IPS-NIHi7 (cell line): ENCODE measurements at regions not wholly inside any gene's neighbourhood (a gene's known extent, or its start where the extent isn't known, plus 50 kb on each side); places are given as distances from the start of the nearest gene placed in this dataset.
"Not testable (repeated sequence)": the region's sequence is repeated elsewhere in the genome, so short reads cannot be mapped to it uniquely, and the experiment has no call there.

Experiments
- DNase-seq: peaks from one replicate; pipeline ENCODE4 v3.0.0; 2012; ENCODE audit warnings: mixed read lengths; ENCODE audit errors: extremely low spot score

DNA sequence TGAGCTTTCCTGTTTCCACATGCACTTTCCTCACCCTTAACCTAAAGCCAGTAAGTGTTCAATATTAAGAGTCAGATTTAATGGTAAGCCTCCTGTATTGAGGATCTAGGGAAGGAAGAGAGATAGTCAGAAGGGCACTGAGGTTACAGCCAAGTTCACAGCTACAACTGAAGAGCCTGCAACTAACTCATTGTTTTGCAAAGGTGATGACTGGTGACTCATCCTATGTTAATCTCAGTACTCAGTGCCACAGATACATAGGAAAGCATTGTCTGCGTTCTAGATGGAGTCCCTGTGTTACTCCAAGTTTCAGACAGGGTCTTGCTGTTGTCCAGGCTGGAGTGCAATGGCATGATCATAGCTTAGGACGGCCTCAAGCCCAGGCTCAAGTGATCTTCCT is 157.0 kb upstream of the RBM19 start:
- peak; percentile 63 for DNase-seq

DNA sequence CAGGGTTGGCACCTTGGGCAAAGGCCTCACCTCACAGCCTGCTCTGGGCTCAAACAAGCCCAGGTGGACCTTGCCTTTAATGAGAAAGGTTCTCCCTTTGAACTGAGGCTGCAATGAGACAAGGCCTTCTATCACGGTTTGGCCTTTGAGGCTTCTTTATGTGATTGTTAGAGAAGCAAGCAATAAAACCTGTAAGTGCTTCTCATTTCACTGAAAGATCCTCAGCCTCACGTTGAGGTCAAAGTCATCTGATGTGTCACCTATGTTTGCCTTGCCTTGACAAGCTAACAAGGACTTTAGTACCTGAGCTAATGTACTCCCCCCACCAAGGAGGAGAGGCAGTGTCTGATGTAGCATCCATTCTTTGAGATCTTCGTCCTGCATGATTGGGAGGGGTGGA is 155.9 kb upstream of the RBM19 start:
- no peak for DNase-seq

DNA sequence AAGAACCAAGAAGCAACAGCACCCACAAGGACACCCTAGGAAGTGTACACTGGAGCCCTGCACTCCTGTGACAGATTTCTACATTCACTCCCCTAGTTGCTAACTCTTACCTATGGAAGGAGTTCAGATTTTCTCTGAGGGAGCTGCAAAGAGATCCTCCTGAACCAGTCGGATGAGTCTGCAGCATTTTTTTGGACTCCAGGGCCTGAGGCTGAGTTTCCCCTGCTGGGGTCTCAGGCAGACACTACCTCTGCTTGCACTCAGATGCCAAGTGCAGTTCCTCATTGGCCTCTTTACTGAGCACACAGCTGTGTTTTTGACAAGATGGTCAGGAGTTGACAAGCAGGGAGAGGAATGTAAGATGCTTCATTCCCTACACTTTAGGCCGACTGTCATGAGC is 153.2 kb upstream of the RBM19 start:
- DNase-seq, result no peak

DNA sequence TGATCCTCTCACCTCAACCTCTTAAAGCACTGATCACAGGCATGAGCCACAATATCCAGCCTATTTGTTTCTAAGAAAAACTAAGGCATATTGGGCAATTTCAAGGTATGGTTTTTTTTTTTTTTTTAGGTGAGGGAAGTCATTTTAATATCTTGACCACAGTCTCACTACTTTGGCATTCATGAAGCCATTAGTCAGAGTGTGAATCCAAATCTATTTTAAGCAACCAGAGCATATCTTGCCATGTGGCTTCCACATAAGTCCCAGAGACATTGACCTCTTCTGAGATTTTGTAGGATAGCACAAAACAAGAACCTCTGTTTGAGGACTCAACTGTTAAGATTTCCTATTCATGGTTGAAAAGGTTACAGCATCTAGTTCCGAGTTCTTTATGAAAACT is 130.3 kb upstream of the RBM19 start:
- DNase-seq, result no peak

DNA sequence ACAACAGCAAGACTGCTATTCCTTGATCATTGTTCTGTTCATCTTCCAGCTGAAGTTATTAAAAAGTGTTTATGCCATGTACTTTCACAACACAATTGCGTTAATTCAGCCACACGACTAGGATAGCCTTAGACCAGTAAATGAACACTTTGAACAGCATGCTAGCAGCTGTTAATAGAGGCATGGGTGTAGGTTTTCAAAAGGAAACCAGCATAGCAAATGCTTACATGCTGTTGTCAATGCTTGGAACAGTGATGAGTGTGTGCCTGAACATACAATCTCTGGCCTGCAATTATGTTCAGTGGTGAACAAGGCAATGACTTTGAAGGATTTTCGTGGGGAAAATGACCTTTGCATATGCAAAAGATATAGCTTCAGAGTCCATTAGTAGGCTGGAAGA is 127.4 kb upstream of the RBM19 start:
- no peak for DNase-seq

DNA sequence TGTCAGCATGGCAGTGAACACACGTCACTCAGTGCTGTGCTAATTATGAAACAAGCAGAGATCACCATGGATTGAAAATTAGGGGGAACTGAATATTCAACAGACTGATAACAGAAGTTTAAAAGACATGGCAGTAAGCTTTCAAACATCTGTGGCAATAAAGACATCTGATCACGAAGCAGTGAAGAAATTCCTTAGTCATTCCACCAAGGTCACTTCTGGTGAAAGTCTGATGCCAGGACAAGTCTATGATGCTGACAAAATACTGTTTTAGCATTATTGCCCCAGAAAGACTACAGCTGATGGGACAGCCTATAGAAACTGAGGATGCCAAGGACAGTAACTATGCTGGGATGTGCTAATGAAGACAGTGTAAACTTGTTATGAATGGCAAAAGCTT is 126.9 kb upstream of the RBM19 start:
- no peak for DNase-seq

DNA sequence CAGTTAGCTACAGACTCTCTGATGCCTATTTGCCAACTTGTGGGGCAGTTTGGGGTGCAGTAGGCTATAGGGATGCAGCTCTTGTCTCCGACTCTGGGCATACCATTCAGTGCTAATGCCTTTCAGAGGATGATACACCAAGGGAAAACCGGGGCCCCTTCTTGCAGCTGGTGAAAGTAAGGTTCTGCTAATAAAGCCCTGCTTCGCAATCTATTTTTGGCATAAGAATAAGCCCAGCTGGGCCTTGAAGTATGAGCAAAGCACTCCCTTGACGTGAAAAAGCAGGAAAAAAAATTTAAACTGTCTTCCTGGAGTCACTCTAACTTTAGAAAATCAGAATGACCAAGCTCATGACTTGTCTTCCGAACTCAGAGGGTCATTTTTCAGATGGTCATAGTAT is 124.1 kb upstream of the RBM19 start:
- no peak for DNase-seq

DNA sequence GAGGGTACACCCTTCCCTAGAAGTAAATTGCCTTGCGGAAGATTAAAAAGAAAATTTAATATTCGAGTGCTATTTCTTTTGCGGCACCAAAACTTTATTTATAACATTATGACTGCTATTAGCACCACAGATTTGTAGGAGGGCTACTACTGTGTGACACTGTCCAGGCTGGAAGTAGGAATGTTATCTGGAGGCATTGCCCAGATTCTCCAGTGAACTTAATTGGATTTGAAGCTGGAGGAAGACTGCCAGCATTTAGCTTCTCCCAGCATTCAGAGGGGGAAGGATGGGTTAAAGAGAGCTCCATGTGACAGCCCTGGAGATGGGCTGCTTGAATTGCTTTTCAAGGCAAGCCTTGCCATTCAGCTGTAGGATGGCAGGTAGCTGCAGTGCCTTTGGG is 107.0 kb upstream of the RBM19 start:
- no peak for DNase-seq

DNA sequence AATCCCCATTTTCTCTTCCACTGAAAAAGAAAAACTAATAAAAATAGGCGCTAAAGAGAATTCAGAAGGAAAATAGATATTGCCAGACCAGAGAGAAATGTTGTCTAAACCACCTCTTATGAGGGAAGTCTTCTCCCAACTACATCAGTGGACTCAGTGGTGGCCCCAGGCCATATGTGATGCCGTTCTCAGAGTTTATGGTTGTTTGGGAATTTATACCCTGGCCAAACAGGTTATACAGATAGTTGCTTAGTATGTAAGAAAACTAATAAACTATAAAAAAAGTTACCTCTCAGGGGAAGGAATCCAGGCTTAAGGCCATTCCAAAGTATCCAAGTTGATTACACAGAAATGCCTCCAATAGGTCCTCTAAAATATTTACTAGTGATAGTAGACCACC is 103.4 kb upstream of the RBM19 start:
- no peak for DNase-seq

DNA sequence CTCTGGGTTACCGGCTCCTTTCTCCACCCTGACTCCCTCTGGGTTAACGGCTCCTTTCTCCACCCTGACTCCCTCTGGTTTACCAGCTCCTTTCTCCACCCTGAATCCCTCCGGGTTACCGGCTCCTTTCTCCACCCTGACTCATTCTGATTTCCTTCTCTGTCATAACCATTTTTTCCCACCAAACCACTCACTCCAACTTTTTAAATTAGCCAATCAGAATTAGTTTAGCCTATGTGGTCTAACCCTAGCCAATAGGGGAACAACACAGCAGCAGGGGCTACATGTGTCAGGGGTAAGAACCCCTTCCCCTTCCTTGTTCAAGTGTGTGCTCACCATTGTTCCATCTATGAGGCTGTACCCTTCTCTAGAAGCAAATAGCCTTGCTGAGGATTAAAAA is 98.4 kb upstream of the RBM19 start:
- no peak for DNase-seq

DNA sequence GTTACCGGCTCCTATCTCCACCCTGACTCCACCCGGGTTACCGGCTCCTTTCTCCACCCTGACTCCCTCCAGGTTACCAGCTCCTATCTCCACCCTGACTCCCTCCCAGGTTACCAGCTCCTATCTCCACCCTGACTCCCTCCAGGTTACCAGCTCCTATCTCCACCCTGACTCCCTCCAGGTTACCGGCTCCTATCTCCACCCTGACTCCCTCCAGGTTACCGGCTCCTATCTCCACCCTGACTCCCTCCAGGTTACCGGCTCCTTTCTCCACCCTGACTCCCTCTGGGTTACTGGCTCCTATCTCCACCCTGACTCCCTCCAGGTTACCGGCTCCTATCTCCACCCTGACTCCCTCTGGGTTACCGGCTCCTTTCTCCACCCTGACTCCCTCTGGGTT is 97.9 kb upstream of the RBM19 start:
- not testable (repeated sequence) for DNase-seq

DNA sequence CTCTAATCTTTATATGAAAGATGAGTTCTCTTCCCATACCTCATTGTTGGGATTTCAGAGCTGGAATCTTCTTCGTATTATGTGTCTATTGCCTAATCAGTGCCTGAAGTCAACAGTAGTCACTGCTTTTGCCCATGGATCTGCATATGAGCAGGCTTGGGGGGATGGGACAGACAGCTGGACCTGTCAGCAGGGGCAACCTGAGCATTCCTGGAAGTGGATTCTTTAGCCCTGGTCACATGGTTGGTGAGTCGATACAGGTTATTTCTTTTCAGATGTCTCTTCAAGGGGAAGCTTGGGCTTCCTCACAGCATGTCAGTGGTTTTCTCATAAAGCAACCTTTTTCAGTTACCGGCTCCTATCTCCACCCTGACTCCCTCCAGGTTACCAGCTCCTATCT is 97.3 kb upstream of the RBM19 start:
- DNase-seq, result peak; percentile 27

DNA sequence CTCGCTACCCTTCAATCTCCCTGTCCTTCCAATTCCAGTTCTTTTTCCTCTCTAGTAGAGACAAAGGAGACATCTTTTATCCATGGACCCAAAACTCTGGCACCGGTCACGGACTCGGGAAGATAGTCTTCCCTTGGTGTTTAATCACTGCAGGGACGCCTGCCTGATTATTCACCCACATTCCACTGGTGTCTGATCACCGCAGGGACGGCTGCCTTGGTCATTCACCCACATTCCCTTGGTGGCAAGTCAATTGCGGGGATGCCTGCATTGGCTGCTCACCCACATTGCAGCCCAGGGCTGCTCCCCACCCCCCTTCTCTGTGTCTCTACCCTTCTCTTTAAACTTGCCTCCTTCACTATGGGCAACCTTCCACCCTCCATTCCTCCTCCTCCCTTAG is 90.2 kb upstream of the RBM19 start:
- DNase-seq, result not testable (repeated sequence)

DNA sequence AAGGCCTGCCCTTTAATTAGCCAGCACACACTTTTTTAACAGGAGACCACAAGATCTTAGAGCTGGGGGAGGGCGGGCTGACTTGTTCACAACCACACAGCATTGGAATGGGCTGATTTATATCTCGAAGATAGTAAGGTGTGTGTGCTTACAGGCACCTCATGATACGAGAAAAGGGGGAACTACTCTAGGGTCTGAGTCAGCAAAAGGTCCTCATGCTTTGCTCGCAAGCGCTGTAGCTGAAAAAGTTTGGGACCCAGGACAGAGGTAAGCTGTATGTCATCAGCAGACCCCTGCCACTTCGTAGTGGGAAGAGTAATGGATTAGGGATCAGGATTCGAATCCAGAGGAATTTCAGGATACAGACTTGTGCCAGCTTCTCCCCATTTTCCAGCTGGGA is 88.9 kb upstream of the RBM19 start:
- DNase-seq, result no peak

DNA sequence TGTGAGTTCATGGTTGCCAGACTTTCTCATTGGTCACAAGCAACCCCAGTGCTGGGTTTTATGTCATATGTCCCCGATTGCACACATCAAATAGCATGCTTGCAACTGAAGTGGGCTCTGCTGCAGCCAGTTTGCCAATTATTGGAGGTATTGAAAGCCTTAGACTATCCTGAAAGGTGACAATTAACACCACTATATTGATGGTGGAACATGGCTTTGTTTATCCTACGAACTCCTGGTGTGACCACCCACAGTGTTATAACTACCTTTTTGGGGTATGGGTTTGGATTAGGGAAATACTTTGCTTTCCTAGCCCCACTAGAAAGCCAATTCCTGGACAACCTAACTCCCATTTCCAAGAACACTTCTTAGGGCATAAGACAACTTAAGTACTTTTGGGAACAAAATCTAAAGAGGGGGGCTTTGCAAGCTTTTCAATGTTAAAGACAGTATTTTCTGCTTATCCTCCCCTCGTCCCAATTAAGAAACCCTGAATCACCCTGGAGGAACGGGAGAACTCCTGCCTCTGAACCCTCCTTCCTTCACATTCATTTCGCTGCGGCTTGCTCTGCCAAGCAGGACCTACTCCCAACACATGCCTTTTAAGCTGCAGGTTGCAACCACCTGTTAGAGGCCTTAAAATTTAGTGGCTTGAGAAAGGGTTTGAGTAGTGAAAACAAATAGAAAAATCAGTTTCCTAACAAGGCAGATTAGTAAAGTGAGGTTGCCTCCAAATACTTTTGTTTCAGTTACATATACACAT is 80.3 kb upstream of the RBM19 start:
- DNase-seq, result no peak

DNA sequence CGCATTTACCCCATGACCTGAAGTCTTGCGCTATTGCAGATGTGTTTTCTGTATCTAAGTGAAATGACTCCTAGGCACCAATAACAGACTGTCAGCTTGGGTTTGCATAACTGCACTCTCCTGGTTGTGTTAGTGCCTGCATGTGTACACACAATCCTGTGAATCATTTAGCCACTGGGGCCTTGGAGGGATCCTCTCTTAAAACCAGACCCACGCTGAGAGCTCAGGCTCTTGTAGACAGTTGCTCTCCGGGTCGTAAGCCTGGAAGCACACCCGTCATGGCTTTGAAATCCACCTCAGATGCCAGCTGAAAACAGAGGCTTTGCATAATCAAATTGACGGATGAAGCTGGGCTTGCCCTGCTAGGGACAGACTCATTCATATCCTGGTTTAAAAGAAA is 79.2 kb upstream of the RBM19 start:
- DNase-seq, result no peak

DNA sequence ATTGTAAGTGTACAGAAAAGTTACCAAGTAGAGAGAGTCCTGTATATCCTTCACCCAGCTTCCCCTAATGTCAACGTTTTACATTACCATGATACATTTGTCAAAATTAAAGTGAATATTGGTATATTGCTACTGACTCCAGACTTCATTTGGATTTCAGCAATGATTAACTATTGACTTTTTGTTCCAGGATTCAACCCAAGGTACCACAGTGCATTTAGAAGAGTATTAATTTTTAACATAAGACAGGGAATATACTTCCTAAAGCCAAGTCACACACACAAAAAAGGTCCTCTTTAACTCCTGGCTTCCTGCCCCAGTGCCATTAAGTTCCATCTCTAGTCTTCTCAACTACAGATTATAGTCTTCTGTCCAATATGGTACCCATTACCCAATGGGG is 75.5 kb upstream of the RBM19 start:
- DNase-seq, result no peak

DNA sequence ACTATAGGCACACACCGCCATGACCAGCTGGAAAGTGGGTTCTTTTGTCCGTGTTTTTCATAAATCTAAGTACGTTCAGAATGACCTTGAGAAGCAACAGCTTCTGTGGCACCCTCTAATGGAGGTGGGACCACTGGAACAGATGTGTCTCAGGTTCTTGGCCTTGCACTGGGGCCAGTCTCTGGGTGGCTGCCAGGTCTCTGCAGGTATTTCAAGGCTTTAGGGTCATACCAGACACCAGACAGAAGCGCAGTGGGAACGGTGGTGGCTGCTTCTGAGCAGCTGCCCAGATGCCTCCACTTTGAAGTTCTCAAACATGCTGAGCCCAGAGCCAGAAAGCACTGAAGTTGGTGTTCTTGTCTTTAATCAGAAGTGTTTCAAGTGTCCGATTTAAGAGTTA is 75.0 kb upstream of the RBM19 start:
- DNase-seq, result no peak

DNA sequence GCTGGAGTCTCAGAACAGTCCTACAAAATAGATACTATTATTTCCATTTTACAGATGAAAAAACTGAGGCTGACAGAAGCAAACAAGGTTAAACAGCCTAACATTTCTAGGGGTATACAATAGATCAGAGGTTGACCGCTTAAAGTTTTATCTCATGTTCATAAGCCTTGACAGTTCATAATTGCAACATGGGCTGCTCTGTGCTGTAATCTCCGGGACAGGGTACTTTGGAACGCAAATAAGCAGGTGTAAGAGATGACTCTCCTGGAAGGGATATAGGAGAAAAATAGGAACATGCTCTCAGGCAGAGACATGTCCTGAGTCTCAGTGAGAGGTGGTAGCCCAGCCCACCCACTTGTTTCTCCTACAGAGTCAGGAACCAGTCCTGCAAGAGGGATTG is 72.8 kb upstream of the RBM19 start:
- no peak for DNase-seq

DNA sequence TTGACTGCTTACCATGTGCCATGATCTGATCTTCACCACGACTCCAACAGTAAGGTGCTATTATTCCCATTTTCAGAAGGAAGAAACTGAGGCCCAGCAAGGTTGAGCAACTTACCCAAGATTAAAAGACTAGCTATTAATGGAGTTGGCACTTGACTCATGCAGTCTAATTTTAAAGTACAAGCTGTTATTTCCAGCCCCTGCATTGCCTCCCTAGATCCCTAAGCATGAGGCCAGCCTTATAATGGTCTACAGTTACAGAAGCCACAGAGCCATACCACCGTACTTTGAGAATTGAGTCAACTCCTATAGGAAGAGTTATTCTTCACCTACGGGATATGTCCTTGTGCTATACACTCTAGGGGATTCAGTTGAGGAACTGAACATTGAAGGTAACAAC is 66.7 kb upstream of the RBM19 start:
- no peak for DNase-seq

DNA sequence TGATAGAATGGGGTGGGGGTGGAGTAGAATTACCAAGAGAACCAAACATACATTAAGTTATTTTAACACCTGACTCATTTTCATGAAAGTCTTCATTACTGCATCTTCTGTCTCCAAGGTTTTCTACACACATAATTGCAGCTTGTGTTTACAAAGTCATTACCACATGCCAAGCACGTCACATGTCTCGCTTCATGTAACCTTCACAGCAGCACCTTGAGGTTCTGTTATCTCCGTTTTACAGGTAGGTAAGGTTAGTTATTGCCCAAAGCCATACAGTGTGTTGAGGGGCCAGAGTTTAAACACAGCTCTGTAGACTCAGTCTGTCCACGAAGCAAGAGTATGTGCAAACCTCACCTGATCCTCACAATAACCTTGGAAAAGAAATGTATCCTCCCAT is 64.3 kb upstream of the RBM19 start:
- no peak for DNase-seq

DNA sequence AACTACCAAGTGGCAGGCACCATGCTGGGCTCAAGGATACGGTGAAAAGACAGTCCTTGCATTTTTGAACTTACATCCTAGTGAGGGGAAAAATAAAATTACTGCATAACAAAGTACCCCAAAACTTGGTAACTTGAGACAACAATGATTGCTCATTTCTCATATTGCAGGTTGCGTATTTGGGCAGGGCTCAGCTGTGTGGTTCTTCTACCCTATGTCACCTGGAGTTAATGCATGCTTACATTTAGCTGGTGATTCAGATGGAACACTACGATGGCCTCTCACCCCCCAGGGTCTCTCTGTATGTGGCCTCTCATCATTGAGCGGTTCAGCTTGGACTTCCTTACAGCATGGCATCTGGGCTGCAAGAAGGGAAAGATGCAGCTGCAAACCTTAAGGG is 60.7 kb upstream of the RBM19 start:
- DNase-seq, result no peak

DNA sequence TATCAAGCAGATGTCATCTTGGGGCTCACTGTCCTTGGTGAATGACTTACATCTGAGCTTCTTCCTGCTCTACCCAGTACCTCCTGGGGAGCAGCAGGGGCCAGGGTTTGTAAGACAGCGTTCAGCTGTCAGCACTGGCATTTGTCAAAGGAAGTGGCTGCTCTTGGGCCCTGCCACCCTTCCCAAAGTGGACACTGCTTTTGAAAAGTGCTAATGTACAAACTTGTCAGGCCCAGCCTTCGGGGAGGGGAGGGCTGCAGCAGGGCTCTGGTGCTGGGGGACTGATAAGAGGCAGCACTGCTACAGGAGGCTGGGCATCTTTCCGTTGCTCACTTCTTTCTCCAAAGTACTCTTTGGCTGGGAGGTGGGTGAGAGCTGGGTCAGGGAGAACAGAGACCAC is 59.8 kb upstream of the RBM19 start:
- DNase-seq, result no peak

DNA sequence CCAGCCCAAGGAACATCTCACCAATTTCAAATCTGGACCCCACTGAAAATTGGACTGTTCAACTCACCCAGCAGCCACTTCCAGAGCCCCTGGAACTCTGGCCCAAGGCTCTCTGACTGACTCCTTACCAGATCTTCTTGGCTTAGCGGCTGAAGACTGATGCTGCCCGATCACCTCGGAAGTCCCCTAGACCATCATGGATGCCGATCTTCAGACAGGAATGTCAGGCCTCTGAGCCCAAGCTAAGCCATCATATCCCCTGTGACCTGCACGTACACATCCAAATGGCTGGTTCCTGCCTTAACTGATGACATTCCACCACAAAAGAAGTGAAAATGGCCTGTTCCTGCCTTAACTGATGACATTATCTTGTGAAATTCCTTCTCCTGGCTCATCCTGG is 56.0 kb upstream of the RBM19 start:
- DNase-seq, result not testable (repeated sequence)
